Tibial nerve (tissue), 4 donors: ENCODE measurements at regions not wholly inside any gene's neighbourhood (a gene's known extent, or its start where the extent isn't known, plus 50 kb on each side); places are given as distances from the start of the nearest gene placed in this dataset.

Experiments
- DNase-seq, 2 donors: peaks; one replicate each; pipeline ENCODE4 v3.0.0-alpha.2; 2019; ENCODE audit warnings: low spot score in 2 of 2
- H3K27ac ChIP-seq, 4 donors: fragments of 200-600 bp; sonication (generic) in 3 of 4; one replicate each; pipeline ENCODE4 v1.5.1; 2017 to 2019; ENCODE audit warnings: mild to moderate bottlenecking in 1 of 4
- H3K27me3 ChIP-seq, 2 donors: fragments of 200-600 bp; sonication (generic) in 1 of 2; one replicate each; pipeline versions ENCODE4 v1.5.1 to v1.6.0; 2017 to 2019
- H3K36me3 ChIP-seq, 3 donors: fragments of 200-600 bp; sonication (generic); one replicate each; pipeline ENCODE4 v1.5.1; 2018 to 2019
- H3K4me1 ChIP-seq, 4 donors: fragments of 200-600 bp; sonication (generic) in 3 of 4; one replicate each; pipeline ENCODE4 v1.5.1; 2017 to 2019
- H3K4me3 ChIP-seq, 4 donors: fragments of 200-600 bp; sonication (generic) in 3 of 4; one replicate each; pipeline ENCODE4 v1.5.1; 2017 to 2019; ENCODE audit warnings: mild to moderate bottlenecking in 1 of 4, moderate library complexity in 1 of 4
- H3K9me3 ChIP-seq, 4 donors: fragments of 200-600 bp; sonication (generic) in 3 of 4; one replicate each; pipeline ENCODE4 v1.5.1; 2017 to 2019
- CTCF ChIP-seq, 5 experiments: fragments of 200-600 bp in 3 of 5; fragments of 450-650 bp in 2 of 5; sonication (generic) in 3 of 5; IDR thresholded peaks; one replicate each; pipeline ENCODE4 v1.5.1; 2016 to 2019; ENCODE audit warnings: antibody characterized with exemption in 5 of 5, mild to moderate bottlenecking in 3 of 5, moderate library complexity in 2 of 5
- EP300 ChIP-seq, 2 donors: sonication (generic); formaldehyde crosslinking; IDR thresholded peaks; one replicate each; pipeline ENCODE4 v1.6.1; 2017; ENCODE audit warnings: antibody characterized with exemption in 2 of 2, mild to moderate bottlenecking in 1 of 2
- POLR2A ChIP-seq, 2 donors: fragments of 450-650 bp; IDR thresholded peaks; one replicate each; pipeline ENCODE4 v1.6.1; 2017; ENCODE audit warnings: antibody characterized with exemption in 2 of 2, mild to moderate bottlenecking in 2 of 2, moderate library complexity in 2 of 2
- WGBS, 2 donors: methylation state at CpG; one replicate each; pipeline ENCODE4 v1.1.5; 2018; 5-methylcytosine and 5-hydroxymethylcytosine counted together

DNA sequence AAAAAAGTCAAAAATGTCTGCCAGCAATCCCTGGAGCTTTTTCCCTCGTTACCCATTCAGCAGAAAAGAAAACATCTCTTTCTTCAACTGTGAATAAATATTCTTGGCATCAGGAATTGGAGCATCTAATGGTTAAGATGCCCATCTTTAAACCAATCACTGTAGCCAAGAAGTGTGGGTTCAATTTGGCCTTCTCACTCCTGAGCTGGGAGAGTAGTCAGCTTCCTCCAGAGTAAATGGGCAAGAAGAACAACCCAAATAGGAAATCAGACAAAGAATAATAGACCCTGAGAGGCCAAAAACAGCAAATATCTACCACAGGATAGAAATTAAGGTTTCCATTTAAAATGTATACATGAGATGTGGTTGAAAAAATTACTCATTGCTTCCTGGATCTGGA is 508.0 kb upstream of the MDFIC2 start:
- Histone ChIP-seq H3K4me1 (no peaks in the 10 kb centered on the region), H3K36me3 (no peaks in the 10 kb centered on the region), H3K27ac (no peak overlapping the region), H3K9me3 (peaks cover 0 to 6% (median 0%) of the 10 kb centered on the region in 4 donors), H3K27me3 (no peaks in the 10 kb centered on the region), H3K4me3 (no peak overlapping the region)
- DNase-seq: no peak
- no peak for TF ChIP-seq EP300 (IDR thresholded peaks at IDR 0.05)
- WGBS, 2 donors: 53 to 65% methylated on average over 1 of the region's 1 CpG

DNA sequence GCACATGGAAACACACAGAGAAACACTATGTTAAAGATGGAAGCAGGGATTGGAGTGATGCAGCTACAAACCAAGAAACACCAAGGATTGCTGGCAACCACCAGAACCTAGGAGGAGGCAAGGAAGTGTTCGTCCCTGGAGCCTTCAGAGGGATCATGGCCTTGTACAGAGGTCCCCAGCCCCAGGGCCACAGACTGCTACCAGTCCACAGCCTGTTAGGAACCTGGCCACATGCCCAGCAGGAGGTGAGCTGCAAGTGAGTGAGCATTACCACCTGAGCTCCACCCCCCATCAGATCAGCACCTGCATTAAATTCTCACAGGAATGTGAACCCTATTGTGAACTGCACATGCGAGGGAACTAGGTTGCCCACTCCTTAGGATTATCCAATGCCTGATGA is 505.7 kb upstream of the MDFIC2 start:
- Histone ChIP-seq H3K4me1 (no peaks in the 10 kb centered on the region), H3K27ac (no peak overlapping the region), H3K27me3 (no peaks in the 10 kb centered on the region), H3K4me3 (no peak overlapping the region), H3K36me3 (no peaks in the 10 kb centered on the region), H3K9me3 (peaks cover 0 to 6% (median 0%) of the 10 kb centered on the region in 4 donors)
- DNase-seq: no peak
- WGBS, 2 donors: 83 to 88% methylated on average over 2 of the region's 2 CpGs
- TF ChIP-seq EP300 (IDR thresholded peaks at IDR 0.05): no peak
- TF ChIP-seq CTCF (IDR thresholded peaks at IDR 0.05): no peak
- no peak for TF ChIP-seq POLR2A (IDR thresholded peaks at IDR 0.05)

GRCh38 chr3:70816346-70816745 is 503.9 kb upstream of the MDFIC2 start:
- Histone ChIP-seq H3K27me3 (no peaks in the 10 kb centered on the region), H3K27ac (no peak overlapping the region), H3K36me3 (no peaks in the 10 kb centered on the region), H3K4me1 (no peaks in the 10 kb centered on the region), H3K9me3 (peaks cover 0 to 6% (median 0%) of the 10 kb centered on the region in 4 donors), H3K4me3 (no peak overlapping the region)
- no peak for DNase-seq
- no peak for TF ChIP-seq EP300 (IDR thresholded peaks at IDR 0.05)
- 93% methylated on average over 3 of the region's 3 CpGs for WGBS, 2 donors

GRCh38 chr3:70815817-70816216 is 503.4 kb upstream of the MDFIC2 start:
- Histone ChIP-seq H3K4me1 (no peaks in the 10 kb centered on the region), H3K27me3 (no peaks in the 10 kb centered on the region), H3K27ac (no peak overlapping the region), H3K9me3 (peaks cover 0 to 6% (median 0%) of the 10 kb centered on the region in 4 donors), H3K36me3 (no peaks in the 10 kb centered on the region), H3K4me3 (no peak overlapping the region)
- TF ChIP-seq EP300 (IDR thresholded peaks at IDR 0.05) (no peak), CTCF (IDR thresholded peaks at IDR 0.05) (no peak), POLR2A (IDR thresholded peaks at IDR 0.05) (no peak)
- 82% methylated on average over 4 of the region's 4 CpGs for WGBS, 2 donors
- DNase-seq: no peak

- Histone ChIP-seq H3K9me3 (peaks cover 0 to 6% (median 0%) of the 10 kb centered on the region in 4 donors), H3K27me3 (no peaks in the 10 kb centered on the region), H3K4me1 (no peaks in the 10 kb centered on the region), H3K27ac (no peak overlapping the region), H3K4me3 (no peak overlapping the region), H3K36me3 (no peaks in the 10 kb centered on the region)
- DNase-seq: no peak
- TF ChIP-seq CTCF (IDR thresholded peaks at IDR 0.05) (no peak), EP300 (IDR thresholded peaks at IDR 0.05) (no peak), POLR2A (IDR thresholded peaks at IDR 0.05) (no peak)
- 82 to 90% methylated on average over 3 of the region's 3 CpGs for WGBS, 2 donors
Measured at GRCh38 chr3:70813311-70813710, 500.9 kb upstream of the MDFIC2 start.

- peaks cover 0 to 6% (median 0%) of the 10 kb centered on the region in 4 donors for H3K9me3 ChIP-seq
- no peaks in the 10 kb centered on the region for H3K36me3 ChIP-seq
- H3K4me3 ChIP-seq: no peak overlapping the region
- peak overlapping the region in 2 of 4 donors; percentile 25 to 57 for H3K27ac ChIP-seq
- WGBS, 2 donors: 35 to 46% methylated on average over 2 of the region's 2 CpGs
- H3K4me1 ChIP-seq: no peaks in the 10 kb centered on the region
- H3K27me3 ChIP-seq: no peaks in the 10 kb centered on the region
- DNase-seq: peak; percentile 37 to 72
- no peak for TF ChIP-seq CTCF (IDR thresholded peaks at IDR 0.05)
- TF ChIP-seq EP300 (IDR thresholded peaks at IDR 0.05): peak in 1 of 2 donors; percentile 79
Measured at GRCh38 chr3:70811880-70812279, 499.4 kb upstream of the MDFIC2 start.
